ENCODE measurements at regions not wholly inside any gene's neighbourhood (a gene's known extent, or its start where the extent isn't known, plus 50 kb on each side); places are given as distances from the start of the nearest gene placed in this dataset.

- DNase-seq (ENCODE audit: extremely low read depth in 1 of 4, low spot score in 3 of 4) (no peak), ATAC-seq (no peak), FAIRE-seq (no peak)
- Histone ChIP-seq H4K20me1 (replicated peaks; ENCODE audit: control insufficient read depth, insufficient read depth, low read length) (no peaks in the 10 kb centered on the region), H3K79me2 (ENCODE audit: control insufficient read depth, insufficient read depth, low read length) (no peaks in the 10 kb centered on the region), H3K9me1 (ENCODE audit: control insufficient read depth, insufficient read depth, low read length) (peaks cover 1% of the 10 kb centered on the region), H3K36me3 (ENCODE audit: control insufficient read depth, insufficient read depth, low read length) (no peaks in the 10 kb centered on the region), H2AFZ (ENCODE audit: low read depth, low read length) (no peak overlapping the region), H3K4me2 (ENCODE audit: insufficient read depth, low read length) (no peak overlapping the region), H3K9me3 (replicated peaks; ENCODE audit: control insufficient read depth, insufficient read depth, low read depth, low read length) (no peaks in the 10 kb centered on the region), H3K27me3 (ENCODE audit: control insufficient read depth in 2 of 2, insufficient read depth in 2 of 2, low read length in 2 of 2) (peaks cover 4 to 52% of the 10 kb centered on the region in 2 experiments; a peak in 4 of 5 replicates), H3K4me3 (no peak overlapping the region), H3K9ac (ENCODE audit: insufficient read depth in 1 of 2, low read depth in 2 of 2, low read length in 2 of 2) (no peak overlapping the region), H3K27ac (ENCODE audit: extremely low read depth, low read depth, low read length) (no peak overlapping the region), H3K4me1 (replicated peaks in 1 of 2; ENCODE audit: control insufficient read depth in 2 of 2, insufficient read depth in 2 of 2, low read length in 2 of 2) (peaks cover 0 to 4% of the 10 kb centered on the region in 2 experiments; a peak in 1 of 5 replicates)
- BruUV-seq (replicated peaks) = no TSS peak
- intact Hi-C loops (cut with micrococcal nuclease) (no loop called here), in situ Hi-C loops (cut with MboI) (no loop called here)
- ChIA-PET POLR2A (no interaction called here), CTCF (ENCODE audit: low intra/inter-chr PET ratio) (no interaction called here)
- 15% methylated on average over 7 of the region's 7 CpGs for WGBS (ENCODE audit: insufficient coverage, low coverage, missing lambda C conversion rate)
- no peak for TF ChIP-seq ZNF212 (CRISPR knock-in tag; IDR thresholded peaks at IDR 0.05)
- no peak for TF ChIP-seq ZNF197 (CRISPR knock-in tag; IDR thresholded peaks at IDR 0.05; ENCODE audit: low read depth)
- no peak for TF ChIP-seq ELK3 (CRISPR knock-in tag; IDR thresholded peaks at IDR 0.05)
- TF ChIP-seq TRIM24 (IDR thresholded peaks at IDR 0.05) = no peak
- no peak for TF ChIP-seq ZNF280A (IDR thresholded peaks at IDR 0.05; ENCODE audit: low read depth, partially characterized antibody)
- no peak for TF ChIP-seq ZNF609 (CRISPR knock-in tag; IDR thresholded peaks at IDR 0.05; ENCODE audit: borderline replicate concordance)
- no peak for TF ChIP-seq ARNT (IDR thresholded peaks at IDR 0.05)
- TF ChIP-seq ZNF584 (CRISPR knock-in tag; IDR thresholded peaks at IDR 0.05; ENCODE audit: low read depth) = no peak
- no peak for TF ChIP-seq ZNF277 (CRISPR knock-in tag; IDR thresholded peaks at IDR 0.05; ENCODE audit: borderline replicate concordance)
- TF ChIP-seq MTF1 (CRISPR knock-in tag; IDR thresholded peaks at IDR 0.05; ENCODE audit: borderline replicate concordance) = no peak
- TF ChIP-seq ZNF512 (tag; IDR thresholded peaks at IDR 0.05) = no peak
- no peak for TF ChIP-seq TBL1XR1 (IDR thresholded peaks at IDR 0.05; ENCODE audit: low read length in 2 of 2)
- TF ChIP-seq POLR2AphosphoS5 (IDR thresholded peaks at IDR 0.05; ENCODE audit: control insufficient read depth, insufficient read depth, low read depth, low read length) = no peak
Measured at GRCh38 chr10:128476368-128476725, 350.1 kb upstream of the MKI67 start.

All from K562 (cell line).